H9 (cell line): ENCODE measurements at regions not wholly inside any gene's neighbourhood (a gene's known extent, or its start where the extent isn't known, plus 50 kb on each side); places are given as distances from the start of the nearest gene placed in this dataset.

ENCODE experiments used
- DNase-seq: peaks from one replicate; pipeline ENCODE4 v3.0.0-alpha.2; 2017
- H2AFZ ChIP-seq: one replicate; pipeline ENCODE4 v1.6.1; 2013; ENCODE audit warnings: mild to moderate bottlenecking, low read length, control low read depth, moderate library complexity
- H2AK5ac ChIP-seq: 2 replicates; pipeline ENCODE4 v1.6.1; 2013; ENCODE audit warnings: low read length, control low read depth, mixed read lengths; ENCODE audit not compliant: insufficient read length
- H2BK120ac ChIP-seq: one replicate; pipeline ENCODE4 v1.6.1; 2013; ENCODE audit warnings: low read depth, mild to moderate bottlenecking, low read length, control low read depth, inconsistent platforms; ENCODE audit not compliant: poor library complexity, severe bottlenecking
- H2BK12ac ChIP-seq: 2 replicates; pipeline ENCODE4 v1.6.1; 2013; ENCODE audit warnings: low read length, control low read depth, mixed read lengths, low read depth; ENCODE audit not compliant: insufficient read length
- H2BK15ac ChIP-seq: 2 replicates; pipeline ENCODE4 v1.6.1; 2013; ENCODE audit warnings: low read depth, low read length, control low read depth
- H2BK20ac ChIP-seq: one replicate; pipeline ENCODE4 v1.6.1; 2013; ENCODE audit warnings: low read depth, mild to moderate bottlenecking, low read length, control low read depth, inconsistent platforms; ENCODE audit not compliant: poor library complexity, severe bottlenecking
- H2BK5ac ChIP-seq: 2 replicates; pipeline ENCODE4 v1.6.1; 2013; ENCODE audit warnings: low read length, control low read depth, mixed read lengths; ENCODE audit not compliant: insufficient read length
- H3K14ac ChIP-seq: 2 replicates; pipeline ENCODE4 v1.6.1; 2013; ENCODE audit warnings: low read length, control low read depth; ENCODE audit not compliant: insufficient read depth
- H3K18ac ChIP-seq: 2 replicates; pipeline ENCODE4 v1.6.1; 2013; ENCODE audit warnings: low read depth, mild to moderate bottlenecking, mixed read lengths, low read length, control low read depth; ENCODE audit not compliant: insufficient read length
- H3K23ac ChIP-seq: 2 replicates; pipeline ENCODE4 v1.6.1; 2013; ENCODE audit warnings: low read length, control low read depth, mixed read lengths, low read depth; ENCODE audit not compliant: insufficient read length
- H3K23me2 ChIP-seq: 2 replicates; pipeline ENCODE4 v1.6.1; 2013; ENCODE audit warnings: low read depth, mild to moderate bottlenecking, mixed read lengths, low read length, control low read depth; ENCODE audit not compliant: insufficient read length, poor library complexity, severe bottlenecking
- H3K27ac ChIP-seq: 2 replicates; pipeline ENCODE4 v1.5.1; 2013; ENCODE audit warnings: low read length, control low read depth, mixed read lengths, low read depth; ENCODE audit not compliant: insufficient read length
- H3K27me3 ChIP-seq: 2 replicates; pipeline ENCODE4 v1.6.1; 2013; ENCODE audit warnings: low read length, control low read depth, inconsistent platforms; ENCODE audit not compliant: insufficient read depth
- H3K4ac ChIP-seq: 2 replicates; pipeline ENCODE4 v1.6.1; 2013; ENCODE audit warnings: low read depth, mild to moderate bottlenecking, control low read depth, inconsistent platforms, low read length, moderate library complexity
- H3K4me1 ChIP-seq: 2 replicates; pipeline ENCODE4 v1.6.1; 2013; ENCODE audit warnings: low read length, control low read depth, inconsistent platforms; ENCODE audit not compliant: insufficient read depth
- H3K4me2 ChIP-seq: 2 replicates; pipeline ENCODE4 v1.6.1; 2013; ENCODE audit warnings: low read length, control low read depth, mixed read lengths; ENCODE audit not compliant: insufficient read length, insufficient read depth
- H3K56ac ChIP-seq: 2 replicates; pipeline ENCODE4 v1.6.1; 2013; ENCODE audit warnings: low read depth, mild to moderate bottlenecking, mixed read lengths, low read length, control low read depth; ENCODE audit not compliant: insufficient read length
- H3K79me1 ChIP-seq: 2 replicates; pipeline ENCODE4 v1.6.1; 2013; ENCODE audit warnings: low read depth, mild to moderate bottlenecking, moderate library complexity, low read length, control low read depth, inconsistent platforms; ENCODE audit not compliant: insufficient read depth, poor library complexity, severe bottlenecking
- H3K79me2 ChIP-seq: 2 replicates; pipeline ENCODE4 v1.6.1; 2013; ENCODE audit warnings: low read length, control low read depth, inconsistent platforms; ENCODE audit not compliant: insufficient read depth
- H3K9ac ChIP-seq: 2 replicates; pipeline ENCODE4 v1.6.1; 2013; ENCODE audit warnings: low read length, control low read depth, mixed read lengths; ENCODE audit not compliant: insufficient read length; ENCODE audit errors: extremely low read depth
- H3K9me3 ChIP-seq: one replicate; pipeline ENCODE4 v1.6.1; 2013; ENCODE audit warnings: low read depth, low read length, inconsistent platforms; ENCODE audit not compliant: control insufficient read depth
- H3T11ph ChIP-seq: one replicate; pipeline ENCODE4 v1.6.1; 2013; ENCODE audit warnings: mild to moderate bottlenecking, low read length, control low read depth, inconsistent platforms
- H4K20me1 ChIP-seq: one replicate; pipeline ENCODE4 v1.6.1; 2013; ENCODE audit not compliant: control insufficient read depth, insufficient read length, insufficient read depth
- H4K5ac ChIP-seq: 2 replicates; pipeline ENCODE4 v1.6.1; 2013; ENCODE audit warnings: low read depth, mild to moderate bottlenecking, mixed read lengths, low read length, control low read depth; ENCODE audit not compliant: insufficient read length
- H4K8ac ChIP-seq: replicated peaks from 2 replicates; pipeline ENCODE4 v1.6.1; 2013; ENCODE audit warnings: low read length, control low read depth, mixed read lengths, low read depth; ENCODE audit not compliant: insufficient read length
- H4K91ac ChIP-seq: 2 replicates; pipeline ENCODE4 v1.6.1; 2013; ENCODE audit warnings: low read depth, mild to moderate bottlenecking, moderate library complexity, mixed read lengths, low read length, control low read depth; ENCODE audit not compliant: insufficient read length
- H3K27ac Mint-ChIP-seq, 3 experiments: 2 replicates in 2 of 3; 3 replicates in 1 of 3; pipeline ENCODE4 v1.8.0; 2020 to 2021; ENCODE audit warnings: mixed read lengths in 3 of 3, mild to moderate bottlenecking in 1 of 3, moderate library complexity in 1 of 3
- H3K27me3 Mint-ChIP-seq: 2 replicates; pipeline ENCODE4 v1.8.0; 2021; ENCODE audit warnings: low read depth, mild to moderate bottlenecking, moderate library complexity, mixed read lengths
- H3K36me3 Mint-ChIP-seq, 3 experiments: 2 replicates in 2 of 3; 3 replicates in 1 of 3; pipeline ENCODE4 v1.8.0; 2020 to 2021; ENCODE audit warnings: low read depth in 3 of 3, mixed read lengths in 3 of 3; ENCODE audit not compliant: insufficient read depth in 1 of 3
- H3K4me1 Mint-ChIP-seq, 2 experiments: 2 replicates each; pipeline ENCODE4 v1.8.0; 2020; ENCODE audit warnings: mixed read lengths in 2 of 2
- H3K4me3 Mint-ChIP-seq, 2 experiments: 2 replicates in 1 of 2; 3 replicates in 1 of 2; pipeline ENCODE4 v1.8.0; 2020 to 2021; ENCODE audit warnings: mild to moderate bottlenecking in 2 of 2, mixed read lengths in 2 of 2, moderate library complexity in 1 of 2
- H3K9me3 Mint-ChIP-seq, 2 experiments: 2 replicates in 1 of 2; 3 replicates in 1 of 2; pipeline ENCODE4 v1.8.0; 2020; ENCODE audit warnings: mild to moderate bottlenecking in 2 of 2, mixed read lengths in 2 of 2, moderate library complexity in 1 of 2
- WGBS: extraction: QIAGEN DNeasy Blood & Tissue Kit; methylation state at CpG from one replicate; pipeline ENCODE4 v1.1.7; 2013; ENCODE audit warnings: missing lambda C conversion rate, low lambda C conversion rate, mixed read lengths; ENCODE audit not compliant: insufficient read length; ENCODE audit errors: extremely low coverage; 5-methylcytosine and 5-hydroxymethylcytosine counted together
- TF ChIP-seq, protein P1 (sequence below): fragments of 200-600 bp; sonication (generic); conservative IDR thresholded peaks from 3 replicates; pipeline ENCODE4 v1.8.0; 2021; ENCODE audit warnings: antibody characterized with exemption, mild to moderate bottlenecking

- H3K18ac ChIP-seq, result no peak overlapping the region
- no peak overlapping the region for H4K91ac ChIP-seq
- no peak overlapping the region for H4K8ac ChIP-seq
- H3T11ph ChIP-seq, result no peak overlapping the region
- TF ChIP-seq, protein P1, sequence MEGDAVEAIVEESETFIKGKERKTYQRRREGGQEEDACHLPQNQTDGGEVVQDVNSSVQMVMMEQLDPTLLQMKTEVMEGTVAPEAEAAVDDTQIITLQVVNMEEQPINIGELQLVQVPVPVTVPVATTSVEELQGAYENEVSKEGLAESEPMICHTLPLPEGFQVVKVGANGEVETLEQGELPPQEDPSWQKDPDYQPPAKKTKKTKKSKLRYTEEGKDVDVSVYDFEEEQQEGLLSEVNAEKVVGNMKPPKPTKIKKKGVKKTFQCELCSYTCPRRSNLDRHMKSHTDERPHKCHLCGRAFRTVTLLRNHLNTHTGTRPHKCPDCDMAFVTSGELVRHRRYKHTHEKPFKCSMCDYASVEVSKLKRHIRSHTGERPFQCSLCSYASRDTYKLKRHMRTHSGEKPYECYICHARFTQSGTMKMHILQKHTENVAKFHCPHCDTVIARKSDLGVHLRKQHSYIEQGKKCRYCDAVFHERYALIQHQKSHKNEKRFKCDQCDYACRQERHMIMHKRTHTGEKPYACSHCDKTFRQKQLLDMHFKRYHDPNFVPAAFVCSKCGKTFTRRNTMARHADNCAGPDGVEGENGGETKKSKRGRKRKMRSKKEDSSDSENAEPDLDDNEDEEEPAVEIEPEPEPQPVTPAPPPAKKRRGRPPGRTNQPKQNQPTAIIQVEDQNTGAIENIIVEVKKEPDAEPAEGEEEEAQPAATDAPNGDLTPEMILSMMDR, result no peak
- H3K4me1 ChIP-seq, result peaks cover 3% of the 10 kb centered on the region; the same call in 1 of the 2 replicates
- DNase-seq, result no peak
- H3K14ac ChIP-seq, result no peak overlapping the region
- no peak overlapping the region for H4K5ac ChIP-seq
- Mint-ChIP-seq H3K4me1 (peaks cover 32 to 33% of the 10 kb centered on the region in 2 experiments), H3K36me3 (no peaks in the 10 kb centered on the region), H3K27ac (no peak overlapping the region), H3K4me3 (no peak overlapping the region), H3K9me3 (no peaks in the 10 kb centered on the region; a peak in 1 of 5 replicates), H3K27me3 (no peaks in the 10 kb centered on the region)
- H3K79me1 ChIP-seq, result no peaks in the 10 kb centered on the region
- no peak overlapping the region for H2BK20ac ChIP-seq
- no peak overlapping the region for H2BK12ac ChIP-seq
- no peak overlapping the region for H2AK5ac ChIP-seq
- no peaks in the 10 kb centered on the region for H4K20me1 ChIP-seq
- no peak overlapping the region for H3K56ac ChIP-seq
- no peak overlapping the region for H3K4me2 ChIP-seq
- no peaks in the 10 kb centered on the region for H3K23me2 ChIP-seq
- no peak overlapping the region for H3K4ac ChIP-seq
- no peaks in the 10 kb centered on the region for H3K27me3 ChIP-seq
- WGBS, result no CpG with 5 or more reads among the region's 1 CpG
- no peak overlapping the region for H2BK15ac ChIP-seq
- no peak overlapping the region for H2AFZ ChIP-seq
- no peak overlapping the region for H3K9ac ChIP-seq
- no peak overlapping the region for H2BK5ac ChIP-seq
- H3K27ac ChIP-seq, result no peak overlapping the region
- H2BK120ac ChIP-seq, result no peak overlapping the region
- no peaks in the 10 kb centered on the region for H3K9me3 ChIP-seq
- no peak overlapping the region for H3K23ac ChIP-seq
- no peaks in the 10 kb centered on the region for H3K79me2 ChIP-seq
Measured at GRCh38 chr10:90314718-90315117, 543.1 kb downstream of the HTR7 start.
